Activated CD4-positive, CD25-positive, alpha-beta regulatory T cell treated with anti-CD3 and anti-CD28 coated beads, Interleukin-2, amount 50 U/mL, for 72 hours (primary cell): ENCODE measurements at regions not wholly inside any gene's neighbourhood (a gene's known extent, or its start where the extent isn't known, plus 50 kb on each side); places are given as distances from the start of the nearest gene placed in this dataset.
"Not testable (repeated sequence)": the region's sequence is repeated elsewhere in the genome, so short reads cannot be mapped to it uniquely, and the experiment has no call there.

Source experiments
- DNase-seq: peaks from one replicate; pipeline ENCODE4 v3.0.0; 2021

DNA sequence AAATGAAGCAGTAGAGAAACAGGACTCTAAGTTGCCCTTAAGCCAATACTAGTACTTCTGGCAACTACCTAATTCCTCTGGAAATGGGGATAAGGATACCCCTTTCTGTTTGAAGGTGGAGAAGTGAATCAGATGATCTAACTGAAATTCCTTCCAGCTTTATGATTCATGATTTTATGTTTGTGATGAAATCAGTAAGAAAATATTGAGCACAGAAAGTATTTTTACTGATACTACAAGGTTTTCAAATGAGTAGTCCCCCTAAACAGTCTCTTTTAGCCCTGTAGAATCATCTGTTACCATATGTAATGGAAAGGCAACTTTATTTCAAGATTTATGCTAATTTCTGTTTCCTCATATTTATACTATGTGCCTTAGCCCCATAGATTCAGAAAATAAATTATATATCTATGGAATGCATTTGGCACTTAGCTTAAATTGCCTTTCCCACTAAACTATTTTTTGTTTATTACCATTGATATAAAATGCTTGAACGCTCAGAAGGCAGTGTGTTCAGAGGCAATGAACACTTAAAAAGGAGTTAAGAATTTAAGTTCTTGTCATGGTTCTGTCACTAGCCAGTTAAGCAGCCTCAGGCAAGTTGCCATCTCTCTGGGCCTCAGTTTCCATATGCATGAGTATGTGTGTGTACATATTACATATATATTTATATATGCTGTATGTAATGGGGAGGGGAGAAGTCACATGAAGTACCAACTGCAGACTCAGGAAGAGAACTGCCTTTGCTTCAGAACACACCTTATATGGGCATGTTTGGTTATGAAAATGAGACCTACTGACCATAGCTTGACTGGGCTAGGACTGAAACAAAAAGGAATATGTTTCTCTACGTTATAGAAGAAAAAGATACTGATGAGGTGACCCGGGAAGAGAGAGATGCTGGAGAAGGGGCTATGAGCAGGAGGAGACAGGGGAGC, 97.7 kb downstream of the CDC42EP3 start:
- no peak for DNase-seq

DNA sequence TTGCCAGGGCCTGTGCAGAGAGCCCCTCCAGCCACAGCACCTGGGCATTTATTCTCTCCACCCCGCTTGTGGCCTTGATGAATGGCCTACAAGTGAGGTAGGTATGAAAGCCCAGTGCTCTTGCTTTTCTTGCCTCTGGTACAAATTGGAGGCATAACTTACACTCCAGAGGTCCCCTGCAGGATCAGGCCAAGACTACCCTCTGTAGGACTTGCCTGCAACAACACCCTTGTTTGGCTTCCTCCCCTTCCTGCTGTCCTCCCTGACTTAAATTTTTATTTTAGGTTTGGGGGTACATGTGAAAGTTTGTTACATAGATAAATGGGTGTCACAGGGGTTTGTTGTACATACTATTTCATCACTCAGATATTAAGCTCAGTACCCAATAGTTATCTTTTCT, 95.7 kb downstream of the CDC42EP3 start:
- DNase-seq: no peak

DNA sequence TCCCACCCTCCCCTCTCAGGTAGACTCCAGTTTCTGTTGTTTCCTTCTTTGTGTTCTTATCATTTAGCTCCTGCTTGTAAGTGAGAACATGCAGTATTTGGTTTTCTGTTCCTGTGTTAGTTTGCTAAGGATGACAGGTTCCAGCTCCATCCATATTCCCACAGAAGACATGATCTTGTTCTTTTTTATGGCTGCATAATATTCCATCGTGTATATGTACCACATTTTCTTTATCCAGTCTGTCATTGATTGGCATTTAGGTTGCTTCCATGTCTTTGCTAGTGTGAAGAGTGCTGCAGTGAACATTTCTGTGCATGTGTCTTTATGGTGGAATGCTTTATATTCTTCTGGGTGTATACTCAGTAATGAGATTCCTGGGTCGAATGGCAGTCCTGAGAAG, 95.2 kb downstream of the CDC42EP3 start:
- not testable (repeated sequence) for DNase-seq

DNA sequence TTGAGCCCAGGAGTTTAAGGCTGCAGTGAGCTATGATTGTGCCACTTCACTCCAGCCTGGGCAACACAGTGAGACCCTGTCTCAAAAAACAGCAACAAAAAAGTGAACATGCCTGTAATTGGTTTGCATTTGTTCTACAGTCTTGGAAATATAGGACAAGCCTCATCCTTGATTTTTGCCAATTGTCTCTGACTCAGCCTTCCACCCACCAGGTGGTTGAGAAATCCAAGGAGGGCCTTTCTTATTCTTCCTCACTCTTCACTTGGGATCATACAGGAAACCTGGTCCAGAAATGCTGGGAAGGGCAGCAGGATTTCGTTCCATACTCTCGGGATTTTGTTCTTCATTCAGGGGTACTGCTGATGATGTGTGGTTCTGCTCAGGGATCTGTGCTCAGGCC, 94.6 kb downstream of the CDC42EP3 start:
- DNase-seq: no peak

DNA sequence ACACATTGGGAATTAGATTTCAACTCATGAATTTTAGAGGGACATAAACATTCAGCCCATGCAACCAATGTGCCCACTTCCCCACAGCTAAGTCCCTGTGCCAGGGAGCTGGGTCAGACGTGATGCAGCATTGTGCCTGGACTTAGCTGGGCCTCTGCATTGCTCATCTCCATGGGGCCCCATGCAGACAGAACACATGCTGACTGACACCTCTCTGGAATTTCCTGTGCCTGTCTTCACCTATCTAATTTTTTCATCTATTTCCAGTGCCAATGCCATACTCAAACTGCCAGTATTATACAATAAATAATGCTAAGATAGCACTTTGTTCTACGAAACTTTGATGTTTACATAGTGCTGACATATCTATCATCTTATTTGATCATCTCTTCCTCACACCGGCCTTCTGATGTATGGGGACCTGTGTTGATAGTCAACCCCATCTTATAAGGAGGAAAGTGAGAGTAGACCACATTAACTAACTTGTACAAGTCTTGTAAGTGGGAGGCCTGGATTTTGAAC, 92.2 kb downstream of the CDC42EP3 start:
- no peak for DNase-seq

DNA sequence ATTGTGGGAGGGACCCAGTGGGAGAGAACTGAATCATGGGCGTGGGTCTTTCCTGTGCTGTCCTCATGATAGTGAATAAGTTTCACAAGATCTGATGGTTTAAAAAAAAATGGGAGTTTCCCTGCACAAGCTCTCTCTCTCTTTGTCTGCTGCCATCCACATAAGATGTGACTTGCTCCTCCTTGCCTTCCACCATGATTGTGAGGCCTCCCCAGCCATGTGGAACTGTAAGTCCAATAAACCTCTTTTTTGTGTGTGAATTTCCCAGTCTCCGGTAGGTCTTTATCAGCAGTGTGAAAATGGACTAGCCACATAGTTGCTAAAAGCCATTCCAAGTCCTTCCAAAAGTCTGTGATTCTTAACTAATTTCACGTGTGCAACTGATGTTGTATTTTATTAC, 91.5 kb downstream of the CDC42EP3 start:
- DNase-seq: not testable (repeated sequence)

DNA sequence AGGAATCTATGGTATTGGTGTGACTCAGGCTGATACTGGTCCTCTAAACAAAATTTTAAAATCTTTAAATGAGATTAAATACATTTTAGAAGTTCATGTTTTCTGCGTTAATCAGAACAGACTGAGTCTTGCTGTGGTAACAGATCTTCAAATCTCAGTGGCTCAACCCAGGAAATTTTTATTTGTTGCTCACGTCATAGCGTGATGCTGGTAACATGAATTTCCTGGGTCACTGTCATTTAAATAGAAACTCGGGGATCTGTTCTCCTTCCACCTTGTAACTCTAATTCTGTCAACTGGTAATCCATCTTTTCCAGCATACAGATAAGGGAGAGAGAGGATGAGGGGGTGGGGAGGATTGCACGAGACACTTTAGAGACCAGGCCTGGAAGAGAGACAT, 90.0 kb downstream of the CDC42EP3 start:
- DNase-seq: no peak

DNA sequence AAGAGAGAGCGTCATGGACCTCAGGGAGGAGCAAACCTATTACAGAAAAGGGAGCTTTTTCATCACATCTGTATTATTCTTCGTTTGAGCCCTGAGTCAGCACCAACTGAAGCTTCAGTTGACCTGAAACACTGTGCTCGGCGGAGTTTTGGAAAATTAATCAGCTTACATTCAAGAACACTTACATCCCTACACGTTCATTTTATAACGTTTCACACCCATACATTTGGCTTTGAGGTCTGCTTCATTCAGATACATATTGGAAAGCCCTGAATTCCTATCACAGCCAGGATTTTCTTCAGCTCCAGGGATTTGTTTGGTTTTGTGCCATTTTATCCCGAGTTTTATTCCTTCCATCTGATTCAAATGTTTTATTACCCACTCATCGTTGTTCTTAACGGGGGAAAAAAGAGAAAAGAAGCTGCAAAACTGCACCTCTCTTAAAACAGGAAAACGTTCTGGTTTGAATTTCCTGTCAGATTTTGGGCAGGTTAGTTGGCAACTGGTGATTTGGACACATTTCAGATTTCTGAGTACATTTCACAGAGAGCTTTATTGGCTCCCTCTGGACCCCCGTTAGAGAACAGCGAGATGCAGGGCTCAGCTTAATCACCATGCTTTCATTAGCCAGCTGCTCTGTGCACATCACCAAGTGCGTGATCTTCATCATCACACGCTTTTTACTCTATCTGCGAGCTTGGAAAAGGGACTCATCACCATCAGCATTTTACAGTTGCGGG, 88.8 kb downstream of the CDC42EP3 start:
- no peak for DNase-seq

DNA sequence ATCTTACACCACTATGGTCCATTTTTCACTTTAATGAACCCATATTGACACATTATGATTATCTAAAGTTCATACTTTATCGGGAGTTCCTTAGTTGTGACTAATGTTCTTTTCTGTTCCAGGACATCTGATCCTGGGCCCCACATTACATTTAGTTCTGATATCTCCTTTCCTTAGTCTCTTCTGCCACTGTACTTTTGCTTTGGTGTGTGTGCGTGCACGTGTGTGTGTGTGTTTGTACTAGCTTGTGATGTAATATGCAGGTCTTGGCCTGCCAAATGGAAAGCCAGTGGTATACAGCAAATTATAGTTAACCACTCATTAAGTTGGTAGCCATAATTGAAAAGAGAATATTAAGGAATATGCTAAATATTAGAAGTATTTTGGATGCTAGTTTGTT, 88.0 kb downstream of the CDC42EP3 start:
- DNase-seq: no peak

DNA sequence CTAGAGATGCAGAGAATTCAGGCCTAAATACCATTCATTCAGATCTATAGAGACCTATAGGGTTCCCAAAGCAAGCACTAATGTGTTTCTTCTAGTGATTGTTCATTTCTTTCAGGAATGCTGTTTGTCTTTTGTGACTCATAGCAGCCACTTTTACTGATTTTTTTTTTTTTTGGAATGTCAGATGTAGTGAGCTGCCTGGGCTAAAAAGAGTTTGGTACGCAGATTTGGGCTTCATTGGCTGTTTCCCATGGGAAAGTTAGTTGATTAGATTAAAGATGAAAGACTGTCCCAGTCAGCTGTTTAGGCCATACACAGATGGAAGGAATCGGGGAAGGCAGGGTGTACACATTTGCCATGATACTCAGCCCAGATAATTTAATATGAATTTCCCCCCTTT, 87.6 kb downstream of the CDC42EP3 start:
- DNase-seq: no peak

DNA sequence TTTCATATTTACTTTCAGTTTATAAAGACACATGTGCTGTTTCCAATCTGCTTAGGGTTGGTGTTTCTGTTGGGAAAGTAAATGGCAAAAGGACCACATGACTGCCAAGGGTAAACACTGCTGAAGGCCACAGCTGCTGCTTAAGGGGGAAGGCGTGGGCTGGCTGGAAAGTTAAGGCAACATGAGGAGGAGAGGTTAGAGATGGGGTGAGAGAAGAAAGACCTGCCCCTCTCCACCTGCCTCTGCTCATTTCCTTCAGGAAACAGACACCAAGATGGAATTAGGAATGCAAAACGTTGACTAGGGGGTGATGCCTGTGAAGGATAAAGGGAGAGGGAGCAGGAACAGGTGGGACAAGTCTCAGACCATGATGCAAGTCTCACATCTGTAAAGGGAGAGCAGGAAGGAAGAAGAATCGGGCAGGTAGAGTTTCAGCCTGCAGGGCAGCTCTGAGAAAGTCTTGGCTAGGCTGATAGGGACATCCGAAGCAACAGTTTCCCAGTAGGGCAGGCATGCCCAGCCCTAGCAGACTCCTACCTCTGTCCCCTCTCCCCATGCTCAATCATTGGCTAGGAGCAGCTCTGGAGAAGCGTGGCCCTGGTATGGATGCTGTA, 86.0 kb downstream of the CDC42EP3 start:
- DNase-seq: no peak

DNA sequence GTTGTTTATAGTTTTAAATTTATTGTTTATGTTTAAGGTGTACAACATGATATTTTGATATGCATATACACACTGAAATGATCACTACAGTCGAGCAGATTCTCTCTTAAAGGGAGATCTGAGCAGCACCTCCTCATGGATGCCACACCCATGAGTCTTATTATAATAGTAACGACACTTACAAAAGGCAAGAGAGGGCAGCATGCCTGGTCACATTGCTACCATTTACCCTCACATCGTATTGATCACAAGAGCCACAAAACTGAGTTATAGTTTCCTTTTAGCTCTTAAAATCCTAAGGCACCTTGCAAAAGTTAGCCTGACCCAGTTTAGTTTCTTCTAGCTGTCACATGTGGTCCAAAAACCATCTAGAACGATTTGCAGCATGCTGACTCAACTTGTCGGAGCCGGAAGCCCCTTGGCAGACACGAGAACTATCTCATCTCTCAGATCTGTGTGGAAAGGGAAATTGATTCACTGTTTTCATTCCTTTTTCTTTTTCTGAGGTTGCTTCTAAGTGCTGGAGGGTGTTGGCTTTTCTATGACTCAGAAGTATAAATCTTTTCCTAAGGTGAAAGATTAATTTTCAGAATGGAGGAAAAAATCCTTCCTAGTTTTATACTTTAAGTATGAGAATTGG, 85.3 kb downstream of the CDC42EP3 start:
- DNase-seq: peak; percentile 49

DNA sequence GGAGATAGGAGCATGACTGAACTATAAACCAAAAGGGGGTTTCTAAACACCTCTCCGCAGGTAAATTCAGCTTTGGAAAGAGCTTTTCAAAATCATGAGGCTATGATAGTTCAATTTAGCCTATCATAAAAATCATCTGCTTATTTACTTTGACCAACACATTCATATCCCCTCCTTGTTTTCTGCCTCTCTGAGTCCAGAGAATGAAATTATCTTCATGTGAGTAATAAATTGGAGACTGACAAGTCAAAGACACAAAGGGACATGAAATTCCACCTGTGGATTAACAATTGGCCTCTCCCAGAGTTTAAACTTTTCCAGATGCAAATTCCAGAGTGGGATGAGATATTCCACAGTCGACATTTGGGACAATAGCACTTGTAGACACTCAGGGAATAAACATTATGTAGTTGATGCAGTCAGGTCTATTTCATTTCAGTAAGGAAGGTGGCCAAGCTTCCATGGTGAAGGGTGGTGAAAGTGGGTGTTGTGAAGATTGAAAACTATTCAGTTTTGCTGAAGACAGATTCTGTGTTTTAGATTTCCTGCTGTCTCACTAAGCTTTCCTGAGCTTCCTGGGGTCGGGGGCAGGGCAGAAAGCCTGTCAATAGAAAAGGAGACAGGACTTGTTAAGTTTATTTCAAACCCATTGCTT, 84.7 kb downstream of the CDC42EP3 start:
- DNase-seq: no peak

DNA sequence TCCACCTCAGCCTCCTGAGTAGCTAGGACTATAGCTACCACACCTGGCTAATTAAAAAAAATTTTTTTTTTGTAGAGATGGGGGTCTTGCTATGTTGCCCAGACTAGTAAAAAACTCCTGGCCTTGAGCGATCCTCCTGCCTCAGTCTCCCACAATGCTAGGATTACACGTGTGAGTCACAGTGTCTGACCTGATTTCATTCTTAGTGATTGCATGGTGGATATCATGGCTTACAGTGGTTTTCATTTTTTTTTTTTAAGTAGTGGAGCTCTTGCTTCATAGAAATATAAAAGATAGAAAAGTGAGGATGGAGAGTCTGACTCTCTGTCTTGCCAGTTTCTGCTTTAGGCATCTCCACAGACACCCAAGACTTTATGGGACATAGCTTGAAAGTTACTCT, 83.6 kb downstream of the CDC42EP3 start:
- DNase-seq: no peak

DNA sequence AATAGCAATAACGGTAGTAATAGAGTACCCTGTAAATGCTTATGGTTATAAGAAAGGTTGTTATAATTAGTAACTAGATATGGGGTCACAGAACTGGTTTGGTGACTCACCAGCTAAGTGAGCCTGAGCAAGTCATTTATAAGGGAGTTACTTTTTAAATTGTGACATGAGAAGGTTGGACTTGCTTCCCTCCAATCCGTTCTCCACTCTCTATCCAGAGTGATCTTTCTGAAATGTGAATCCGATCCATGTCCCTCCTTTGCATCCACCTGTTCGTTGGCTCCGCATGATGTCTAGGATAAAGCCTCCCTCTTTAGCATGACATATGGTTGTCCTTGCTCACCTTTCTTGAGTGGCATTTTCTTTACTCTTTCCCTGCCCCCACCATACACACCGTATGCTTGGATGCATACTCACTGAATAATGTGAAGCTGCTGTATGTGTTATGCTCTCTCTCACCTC, 83.1 kb downstream of the CDC42EP3 start:
- DNase-seq: no peak

DNA sequence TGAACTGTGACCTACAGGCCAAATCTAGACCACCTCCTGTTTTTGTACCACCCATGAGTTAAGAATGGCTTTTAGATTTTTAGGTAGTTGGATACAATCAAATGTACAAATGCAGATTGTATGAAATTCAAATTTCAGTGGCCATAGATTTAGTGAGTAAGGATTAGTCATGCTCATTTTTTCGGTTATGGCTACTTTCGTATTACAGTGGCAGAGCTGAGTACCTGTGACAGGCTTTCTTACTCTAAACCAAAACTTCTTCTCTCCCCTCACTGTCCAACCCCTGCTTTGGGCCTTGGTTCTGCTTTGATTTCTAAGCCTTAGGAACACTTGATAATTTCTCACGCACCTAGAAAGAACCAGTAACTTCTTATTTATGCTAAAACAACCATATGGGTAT, 82.1 kb downstream of the CDC42EP3 start:
- no peak for DNase-seq

DNA sequence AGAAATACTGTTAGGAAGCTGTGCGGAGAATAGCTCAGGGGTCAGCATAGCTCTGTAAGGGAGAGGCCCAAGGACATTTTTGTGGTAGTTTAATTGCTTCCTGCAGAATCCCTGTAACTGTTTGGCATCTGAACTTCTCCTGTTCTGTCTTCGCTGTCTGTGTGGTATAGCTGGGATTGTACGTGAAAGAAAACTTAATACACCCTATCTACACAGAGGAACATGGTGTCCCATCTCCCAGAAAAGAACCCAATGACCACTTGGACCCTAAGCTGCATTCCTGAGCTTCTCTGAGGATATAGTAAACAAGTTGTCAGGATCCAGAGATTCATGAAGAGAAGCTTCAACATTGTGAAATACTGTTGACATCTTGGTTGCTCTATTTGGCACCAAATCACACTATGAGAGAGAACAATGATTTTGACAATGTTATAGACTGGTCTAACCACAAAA, 81.3 kb downstream of the CDC42EP3 start:
- no peak for DNase-seq
